MM.1S (cell line): ENCODE measurements at regions not wholly inside any gene's neighbourhood (a gene's known extent, or its start where the extent isn't known, plus 50 kb on each side); places are given as distances from the start of the nearest gene placed in this dataset.

Source experiments
- EZH2 ChIP-seq: fragments of 300-600 bp; sonication (generic); optimal IDR thresholded peaks from 2 replicates; pipeline ENCODE3; 2017; ENCODE audit warnings: low read depth, mild to moderate bottlenecking, antibody characterized with exemption, low read length, mixed read lengths
- TF ChIP-seq, protein P1 (sequence below): fragments of 300-600 bp; sonication (generic); IDR thresholded peaks from 2 replicates; pipeline ENCODE4 v1.5.1; 2016; ENCODE audit warnings: antibody characterized with exemption, low read length, mixed read lengths

DNA sequence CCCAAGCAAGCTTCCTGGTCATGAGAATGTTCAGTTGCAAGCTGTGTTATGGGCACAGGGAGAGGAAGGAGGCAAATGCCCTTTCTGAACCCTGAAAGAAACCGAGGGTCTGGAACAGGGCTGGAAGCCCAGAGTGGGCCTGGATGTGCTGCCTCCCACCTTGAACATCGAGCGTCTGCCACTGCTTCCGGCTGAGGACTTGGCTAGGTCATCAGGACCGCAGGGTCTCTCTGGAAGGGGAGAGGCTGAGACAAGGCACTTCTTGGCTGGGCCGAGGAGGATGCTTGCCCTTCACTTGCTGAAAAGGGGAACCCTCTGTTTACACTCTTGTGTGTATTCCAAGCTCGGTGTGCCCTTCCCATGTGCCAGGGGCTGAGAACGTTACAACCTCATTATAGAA is 168.0 kb upstream of the C1orf174 start:
- TF ChIP-seq, protein P1, sequence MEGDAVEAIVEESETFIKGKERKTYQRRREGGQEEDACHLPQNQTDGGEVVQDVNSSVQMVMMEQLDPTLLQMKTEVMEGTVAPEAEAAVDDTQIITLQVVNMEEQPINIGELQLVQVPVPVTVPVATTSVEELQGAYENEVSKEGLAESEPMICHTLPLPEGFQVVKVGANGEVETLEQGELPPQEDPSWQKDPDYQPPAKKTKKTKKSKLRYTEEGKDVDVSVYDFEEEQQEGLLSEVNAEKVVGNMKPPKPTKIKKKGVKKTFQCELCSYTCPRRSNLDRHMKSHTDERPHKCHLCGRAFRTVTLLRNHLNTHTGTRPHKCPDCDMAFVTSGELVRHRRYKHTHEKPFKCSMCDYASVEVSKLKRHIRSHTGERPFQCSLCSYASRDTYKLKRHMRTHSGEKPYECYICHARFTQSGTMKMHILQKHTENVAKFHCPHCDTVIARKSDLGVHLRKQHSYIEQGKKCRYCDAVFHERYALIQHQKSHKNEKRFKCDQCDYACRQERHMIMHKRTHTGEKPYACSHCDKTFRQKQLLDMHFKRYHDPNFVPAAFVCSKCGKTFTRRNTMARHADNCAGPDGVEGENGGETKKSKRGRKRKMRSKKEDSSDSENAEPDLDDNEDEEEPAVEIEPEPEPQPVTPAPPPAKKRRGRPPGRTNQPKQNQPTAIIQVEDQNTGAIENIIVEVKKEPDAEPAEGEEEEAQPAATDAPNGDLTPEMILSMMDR = no peak
- TF ChIP-seq EZH2 = no peak
